WTC11 (cell line): ENCODE measurements at regions not wholly inside any gene's neighbourhood (a gene's known extent, or its start where the extent isn't known, plus 50 kb on each side); places are given as distances from the start of the nearest gene placed in this dataset.

Experiments
- ATAC-seq: fragments of 200-7000 bp; cut with Tn5 transposase; 2 replicates; pipeline ENCODE4 v1.10.0; 2021; ENCODE audit warnings: mild to moderate bottlenecking, moderate library complexity
- CTCF ChIA-PET: fragments of 300-600 bp; sonication (Branson Sonifier 250); formaldehyde crosslinking; loops from one replicate; lab custom pipeline; 2021; ENCODE audit warnings: antibody characterized with exemption; lab: Charles Lee
- POLR2A ChIA-PET: fragments of 350-600 bp; sonication (Branson Sonifier 250); formaldehyde crosslinking; loops from one replicate; lab custom pipeline; 2021; ENCODE audit warnings: antibody characterized with exemption; lab: Charles Lee
- DNase-seq: peaks from one replicate; pipeline ENCODE4 v3.0.0; 2021; ENCODE audit warnings: low spot score
- H3K27ac Mint-ChIP-seq: 2 replicates; pipeline ENCODE4 v1.8.0; 2021; ENCODE audit warnings: mixed read lengths
- H3K27me3 Mint-ChIP-seq: 2 replicates; pipeline ENCODE4 v1.8.0; 2021; ENCODE audit warnings: low read depth, mild to moderate bottlenecking, moderate library complexity, mixed read lengths
- H3K36me3 Mint-ChIP-seq: 2 replicates; pipeline ENCODE4 v1.8.0; 2021; ENCODE audit warnings: mixed read lengths
- H3K4me1 Mint-ChIP-seq: 2 replicates; pipeline ENCODE4 v1.8.0; 2022; ENCODE audit warnings: mixed read lengths
- H3K4me3 Mint-ChIP-seq: 2 replicates; pipeline ENCODE4 v1.8.0; 2021; ENCODE audit warnings: mild to moderate bottlenecking, moderate library complexity, mixed read lengths
- H3K9me3 Mint-ChIP-seq: 2 replicates; pipeline ENCODE4 v1.8.0; 2021; ENCODE audit warnings: mixed read lengths
- ATF6 ChIP-seq: sonication (generic); formaldehyde crosslinking; IDR thresholded peaks from 2 replicates; pipeline ENCODE4 v1.8.1; 2023; ENCODE audit warnings: mild to moderate bottlenecking, missing genetic modification reagents
- CBFB ChIP-seq: sonication (generic); formaldehyde crosslinking; IDR thresholded peaks from 2 replicates; pipeline ENCODE4 v1.8.1; 2022; ENCODE audit warnings: mild to moderate bottlenecking, low read depth, missing genetic modification reagents
- CTCF ChIP-seq: fragments of 200-600 bp; IDR thresholded peaks from 2 replicates; pipeline ENCODE4 v1.8.0; 2022; ENCODE audit warnings: antibody characterized with exemption
- ETV6 ChIP-seq: sonication (generic); formaldehyde crosslinking; IDR thresholded peaks from 2 replicates; pipeline ENCODE4 v1.8.1; 2022; ENCODE audit warnings: mild to moderate bottlenecking, missing genetic modification reagents
- FOXP4 ChIP-seq: sonication (generic); formaldehyde crosslinking; IDR thresholded peaks from 2 replicates; pipeline ENCODE4 v1.8.0; 2022; ENCODE audit warnings: mild to moderate bottlenecking, missing genetic modification reagents
- HMGA2 ChIP-seq: fragments of 250-450 bp; sonication (Bioruptor Pico); IDR thresholded peaks from 2 replicates; pipeline ENCODE4 v1.4.0; 2021; ENCODE audit warnings: mild to moderate bottlenecking, moderate library complexity
- IRF1 ChIP-seq: sonication (generic); formaldehyde crosslinking; IDR thresholded peaks from 2 replicates; pipeline ENCODE4 v1.8.0; 2023; ENCODE audit warnings: missing genetic modification reagents
- SMAD4 ChIP-seq: sonication (generic); formaldehyde crosslinking; IDR thresholded peaks from 2 replicates; pipeline ENCODE4 v1.8.0; 2022; ENCODE audit warnings: mild to moderate bottlenecking, missing genetic modification reagents
- SOX15 ChIP-seq: fragments of 250-450 bp; sonication (Bioruptor Pico); IDR thresholded peaks from 2 replicates; pipeline ENCODE4 v1.9.0; 2021; ENCODE audit warnings: mild to moderate bottlenecking
- STAT6 ChIP-seq: sonication (generic); formaldehyde crosslinking; conservative IDR thresholded peaks from 2 replicates; pipeline ENCODE4 v1.8.1; 2023; ENCODE audit warnings: mild to moderate bottlenecking, low read depth, missing genetic modification reagents, moderate library complexity
- TP53 ChIP-seq: sonication (generic); formaldehyde crosslinking; IDR thresholded peaks from 2 replicates; pipeline ENCODE4 v1.8.1; 2023; ENCODE audit warnings: mild to moderate bottlenecking, missing genetic modification reagents
- ZBTB43 ChIP-seq: sonication (generic); formaldehyde crosslinking; IDR thresholded peaks from 2 replicates; pipeline ENCODE4 v1.8.1; 2023; ENCODE audit warnings: mild to moderate bottlenecking, missing genetic modification reagents
- ZNF425 ChIP-seq: fragments of 250-450 bp; sonication (Bioruptor Pico); conservative IDR thresholded peaks from 2 replicates; pipeline ENCODE4 v1.9.0; 2021; ENCODE audit warnings: mild to moderate bottlenecking
- ZNF512 ChIP-seq: sonication (generic); formaldehyde crosslinking; IDR thresholded peaks from 2 replicates; pipeline ENCODE4 v1.8.1; 2022; ENCODE audit warnings: missing genetic modification reagents, borderline replicate concordance
- ZSCAN18 ChIP-seq: fragments of 250-450 bp; sonication (Bioruptor Pico); IDR thresholded peaks from 2 replicates; pipeline ENCODE4 v2.1.2; 2022; ENCODE audit warnings: mild to moderate bottlenecking, moderate library complexity

GRCh38 chr14:21861153-21861552 lies 187.5 kb upstream of the OR4E1 start:
- ATAC-seq = no peak
- CTCF ChIA-PET = interaction anchor here (0.8 to 3.7 kb wide), 8 partner anchors 9 to 149 kb away, joined by 3 to 42 read pairs (median 4); no protein-coding TSS in a partner anchor
- H3K36me3 Mint-ChIP-seq = no peaks in the 10 kb centered on the region
- peaks cover 26% of the 10 kb centered on the region for H3K27me3 Mint-ChIP-seq
- no peak overlapping the region for H3K27ac Mint-ChIP-seq
- no peaks in the 10 kb centered on the region for H3K9me3 Mint-ChIP-seq
- H3K4me1 Mint-ChIP-seq = no peaks in the 10 kb centered on the region
- no peak overlapping the region for H3K4me3 Mint-ChIP-seq
- no peak for DNase-seq
- TF ChIP-seq SMAD4 (CRISPR knock-in tag) (no peak), FOXP4 (CRISPR knock-in tag) (no peak), STAT6 (CRISPR knock-in tag) (no peak), ATF6 (CRISPR knock-in tag) (no peak)
- POLR2A ChIA-PET = no interaction called here

- DNase-seq = peak; percentile 58
- peaks cover 26% of the 10 kb centered on the region for H3K27me3 Mint-ChIP-seq
- ATAC-seq = peak; percentile 71
- no peak overlapping the region for H3K4me3 Mint-ChIP-seq
- H3K27ac Mint-ChIP-seq = no peak overlapping the region
- CTCF ChIA-PET = interaction anchor here (0.5 to 3.7 kb wide), 5 partner anchors 8 to 1517 kb away, joined by 3 to 42 read pairs (median 4); partner anchors contain the start of gene PARP2
- H3K4me1 Mint-ChIP-seq = no peaks in the 10 kb centered on the region
- TF ChIP-seq SOX15 (CRISPR knock-in tag) (no peak), ETV6 (no peak), CTCF (peak; percentile 65), HMGA2 (no peak), IRF1 (no peak), ZNF425 (CRISPR knock-in tag) (no peak)
- no peaks in the 10 kb centered on the region for H3K36me3 Mint-ChIP-seq
- POLR2A ChIA-PET = no interaction called here
- H3K9me3 Mint-ChIP-seq = no peaks in the 10 kb centered on the region
These were observed 186.6 kb upstream of the OR4E1 start for GRCh38 chr14:21860172-21860571.

GRCh38 chr14:21852775-21853174 lies 179.2 kb upstream of the OR4E1 start:
- ATAC-seq = no peak
- Mint-ChIP-seq H3K4me3 (no peak overlapping the region), H3K4me1 (no peaks in the 10 kb centered on the region), H3K27ac (no peak overlapping the region), H3K27me3 (peaks cover 20% of the 10 kb centered on the region), H3K36me3 (no peaks in the 10 kb centered on the region), H3K9me3 (no peaks in the 10 kb centered on the region)
- DNase-seq = no peak
- CTCF ChIA-PET = interaction anchor here (0.6 to 3.4 kb wide), 36 partner anchors 9 to 416 kb away, joined by 3 to 42 read pairs (median 6); partner anchors contain the start of gene OR4E1
- POLR2A ChIA-PET = no interaction called here
- TF ChIP-seq ZBTB43 (CRISPR knock-in tag) (no peak), CBFB (no peak), TP53 (CRISPR knock-in tag) (no peak), ZSCAN18 (CRISPR knock-in tag) (no peak), ZNF512 (no peak)
